Pancreas (tissue), 10 donors: ENCODE measurements at regions not wholly inside any gene's neighbourhood (a gene's known extent, or its start where the extent isn't known, plus 50 kb on each side); places are given as distances from the start of the nearest gene placed in this dataset.
A peak's percentile ranks its signal among the peaks of the same experiment; 100 is the strongest.

Experiments used
- ATAC-seq, 4 donors: fragments of 200-7000 bp; cut with Tn5 transposase; one replicate each; pipeline versions ENCODE4 v1.8.0 to v1.9.1; 2020; ENCODE audit warnings: mild to moderate bottlenecking in 4 of 4, moderate library complexity in 4 of 4
- DNase-seq, 6 donors: peaks; one replicate each; pipeline ENCODE4 v3.0.0-alpha.2; 2020
- FAIRE-seq: peaks from 2 replicates; lab custom pipeline; 2012; peaks lifted over from hg19 to GRCh38; lab: Jason Lieb, UNC
- H3K27ac ChIP-seq, 4 donors: fragments of 200-600 bp; sonication (generic); 1 replicate in 3 of 4; 2 replicates in 1 of 4; pipeline versions ENCODE4 v1.5.0 to v1.8.0; 2020
- H3K27me3 ChIP-seq, 4 donors: fragments of 200-600 bp; one replicate each; pipeline ENCODE4 v1.8.0; 2021
- H3K36me3 ChIP-seq, 3 donors: fragments of 200-600 bp; sonication (generic) in 1 of 3; one replicate each; pipeline versions ENCODE4 v1.5.0 to v1.8.0; 2020 to 2021
- H3K4me1 ChIP-seq, 3 donors: fragments of 200-600 bp; one replicate each; pipeline ENCODE4 v1.8.0; 2021
- H3K4me3 ChIP-seq, 4 donors: fragments of 200-600 bp; sonication (generic) in 2 of 4; one replicate each; pipeline versions ENCODE4 v1.5.0 to v1.8.0; 2020 to 2021
- H3K9me3 ChIP-seq, 4 donors: fragments of 200-600 bp; one replicate each; pipeline ENCODE4 v1.8.0; 2021
- WGBS, 2 donors: extraction: QIAGEN DNeasy Blood & Tissue Kit; methylation state at CpG; one replicate each; pipeline ENCODE4 v1.1.7; 2013; 5-methylcytosine and 5-hydroxymethylcytosine counted together
- intact Hi-C, 3 donors: fragments of 100-400 bp; cut with DNase I; formaldehyde crosslinking; loops; one replicate each; pipeline versions ENCODE4 v1.11.1 to v1.14.2; 2022
- TF ChIP-seq, protein P1 (sequence below), 4 donors: fragments of 200-600 bp; sonication (generic) in 3 of 4; IDR thresholded peaks; one replicate each; pipeline versions ENCODE4 v1.5.0 to v1.8.0; 2021; ENCODE audit warnings: antibody characterized with exemption in 4 of 4
- donor health status: healthy with polysubstance abuse.
- donor health status: DM: no; HTN: no; CAD: no; lungs with moderate emphysema.
- donor health status: DM: no; HTN: no; CAD: no.
- donor health status: control.
- donor health status: control.
- donor health status: Bipolar disorder and iron deficiency.
- donor health status: DM: yes; HTN: yes; CAD: no.
- donor health status: DM: no; HTN: no; CAD: no.
- donor health status: DM: no; HTN: no; CAD: no.
- donor health status: DM: yes; HTN: yes; CAD: no.

DNA sequence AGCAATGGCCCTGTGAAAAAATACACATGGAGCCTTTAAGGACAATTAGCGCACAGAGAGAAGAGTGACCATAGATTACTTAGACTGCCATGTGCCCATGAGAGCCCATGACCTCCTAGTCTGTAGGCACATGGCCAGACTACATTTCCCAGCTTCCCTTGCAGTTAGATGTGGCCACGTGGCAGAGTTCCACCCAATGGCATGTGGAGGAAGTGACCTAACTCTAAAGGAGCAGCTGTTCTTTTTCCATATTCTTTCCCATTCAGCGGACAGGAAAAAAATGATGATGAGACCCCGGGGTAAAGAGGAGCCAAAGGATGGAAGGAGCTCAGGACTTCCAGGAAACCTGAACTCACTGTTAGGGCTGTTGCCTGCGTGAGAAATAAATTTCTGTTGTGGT, 116.6 kb downstream of the CBLN4 start:
- ATAC-seq (no peak), DNase-seq (no peak), FAIRE-seq (no peak)
- Histone ChIP-seq H3K36me3 (no peaks in the 10 kb centered on the region), H3K9me3 (no peaks in the 10 kb centered on the region), H3K4me1 (no peaks in the 10 kb centered on the region), H3K27ac (no peak overlapping the region), H3K4me3 (no peak overlapping the region), H3K27me3 (no peaks in the 10 kb centered on the region)
- WGBS, 2 donors = 73 to 77% methylated on average over 5 of the region's 5 CpGs
- intact Hi-C loops = no loop called here
- TF ChIP-seq, protein P1, sequence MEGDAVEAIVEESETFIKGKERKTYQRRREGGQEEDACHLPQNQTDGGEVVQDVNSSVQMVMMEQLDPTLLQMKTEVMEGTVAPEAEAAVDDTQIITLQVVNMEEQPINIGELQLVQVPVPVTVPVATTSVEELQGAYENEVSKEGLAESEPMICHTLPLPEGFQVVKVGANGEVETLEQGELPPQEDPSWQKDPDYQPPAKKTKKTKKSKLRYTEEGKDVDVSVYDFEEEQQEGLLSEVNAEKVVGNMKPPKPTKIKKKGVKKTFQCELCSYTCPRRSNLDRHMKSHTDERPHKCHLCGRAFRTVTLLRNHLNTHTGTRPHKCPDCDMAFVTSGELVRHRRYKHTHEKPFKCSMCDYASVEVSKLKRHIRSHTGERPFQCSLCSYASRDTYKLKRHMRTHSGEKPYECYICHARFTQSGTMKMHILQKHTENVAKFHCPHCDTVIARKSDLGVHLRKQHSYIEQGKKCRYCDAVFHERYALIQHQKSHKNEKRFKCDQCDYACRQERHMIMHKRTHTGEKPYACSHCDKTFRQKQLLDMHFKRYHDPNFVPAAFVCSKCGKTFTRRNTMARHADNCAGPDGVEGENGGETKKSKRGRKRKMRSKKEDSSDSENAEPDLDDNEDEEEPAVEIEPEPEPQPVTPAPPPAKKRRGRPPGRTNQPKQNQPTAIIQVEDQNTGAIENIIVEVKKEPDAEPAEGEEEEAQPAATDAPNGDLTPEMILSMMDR (IDR thresholded peaks at IDR 0.05) = no peak

DNA sequence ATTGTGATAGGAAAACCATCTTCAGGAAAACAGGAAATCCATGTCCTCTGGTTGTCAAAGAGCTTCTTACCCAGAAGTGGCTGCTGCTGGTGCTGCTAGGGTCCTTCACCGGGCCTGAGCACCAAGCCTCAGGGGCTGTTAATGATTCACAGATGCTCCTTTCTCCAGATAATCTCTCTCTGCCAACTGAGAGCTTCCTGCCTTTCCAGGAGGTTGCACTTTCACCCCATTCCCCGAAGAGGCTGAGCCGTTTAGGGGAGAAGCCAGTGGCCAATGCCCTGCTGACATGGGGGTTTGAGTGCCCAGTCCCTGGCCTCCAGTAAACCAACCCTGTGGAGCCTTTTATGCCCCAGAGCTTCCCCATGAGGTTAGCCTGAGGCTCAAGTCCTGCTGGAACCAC, 122.4 kb downstream of the CBLN4 start:
- H3K4me1 ChIP-seq = no peaks in the 10 kb centered on the region
- no peak for DNase-seq
- intact Hi-C loops = no loop called here

DNA sequence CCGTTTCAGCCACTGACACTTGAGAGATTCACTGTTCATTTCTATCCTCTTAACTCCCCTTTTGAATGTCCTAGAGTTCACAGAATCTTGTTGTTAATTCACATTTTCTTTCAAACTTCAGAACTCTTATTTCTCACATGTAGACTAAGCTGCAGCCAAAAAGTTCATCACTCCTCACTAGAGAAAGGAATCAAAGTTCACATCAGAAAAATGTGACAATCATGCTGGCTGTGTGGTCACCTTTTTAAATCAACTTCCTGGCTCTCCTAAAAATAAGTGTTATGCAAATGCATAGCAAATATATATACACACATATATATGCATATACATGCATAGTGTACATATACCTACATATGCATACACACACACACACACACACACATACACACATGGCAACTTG, 123.0 kb downstream of the CBLN4 start:
- Histone ChIP-seq H3K4me1 (no peaks in the 10 kb centered on the region), H3K27me3 (no peaks in the 10 kb centered on the region), H3K4me3 (no peak overlapping the region), H3K27ac (no peak overlapping the region), H3K36me3 (no peaks in the 10 kb centered on the region), H3K9me3 (no peaks in the 10 kb centered on the region)
- FAIRE-seq (no peak), ATAC-seq (no peak), DNase-seq (no peak)
- TF ChIP-seq, protein P1 (IDR thresholded peaks at IDR 0.05) = no peak
- 53 to 54% methylated on average over 1 of the region's 1 CpG for WGBS, 2 donors
- intact Hi-C loops = no loop called here

More for the DNA sequence above, 122.4 kb downstream of the CBLN4 start:
- Histone ChIP-seq H3K9me3 (no peaks in the 10 kb centered on the region), H3K27me3 (no peaks in the 10 kb centered on the region), H3K4me3 (no peak overlapping the region), H3K36me3 (no peaks in the 10 kb centered on the region), H3K27ac (no peak overlapping the region)
- TF ChIP-seq, protein P1 (IDR thresholded peaks at IDR 0.05) = no peak
- ATAC-seq (peak in 2 of 4 donors; percentile 41 to 45), FAIRE-seq (no peak)
- 10 to 16% methylated on average over 3 of the region's 3 CpGs for WGBS, 2 donors

DNA sequence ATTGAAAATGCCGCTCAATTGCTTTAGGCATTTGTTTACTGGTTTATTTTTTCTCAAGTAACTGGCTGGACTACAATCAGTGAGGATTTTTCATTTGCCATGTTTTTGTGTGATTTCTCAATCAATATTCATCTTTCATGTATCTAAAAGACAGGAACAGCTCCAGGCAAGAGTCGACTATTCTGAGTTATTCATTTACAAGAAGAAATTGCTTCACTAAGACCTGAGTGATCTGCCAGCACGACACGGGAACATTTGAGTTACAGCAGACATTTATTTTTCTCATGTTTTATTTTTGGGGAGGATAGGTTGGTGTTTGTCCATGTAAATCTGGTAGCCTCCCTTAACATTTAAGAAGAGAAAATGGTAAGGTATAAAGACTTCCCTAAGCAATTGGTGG, 124.1 kb downstream of the CBLN4 start:
- Histone ChIP-seq H3K36me3 (no peaks in the 10 kb centered on the region), H3K4me1 (no peaks in the 10 kb centered on the region), H3K27ac (no peak overlapping the region), H3K27me3 (no peaks in the 10 kb centered on the region), H3K4me3 (no peak overlapping the region), H3K9me3 (no peaks in the 10 kb centered on the region)
- intact Hi-C loops = no loop called here
- TF ChIP-seq, protein P1 (IDR thresholded peaks at IDR 0.05) = no peak
- FAIRE-seq (no peak), ATAC-seq (peak in 2 of 4 donors; percentile 65 to 66), DNase-seq (no peak)
- 9 to 11% methylated on average over 4 of the region's 4 CpGs for WGBS, 2 donors

DNA sequence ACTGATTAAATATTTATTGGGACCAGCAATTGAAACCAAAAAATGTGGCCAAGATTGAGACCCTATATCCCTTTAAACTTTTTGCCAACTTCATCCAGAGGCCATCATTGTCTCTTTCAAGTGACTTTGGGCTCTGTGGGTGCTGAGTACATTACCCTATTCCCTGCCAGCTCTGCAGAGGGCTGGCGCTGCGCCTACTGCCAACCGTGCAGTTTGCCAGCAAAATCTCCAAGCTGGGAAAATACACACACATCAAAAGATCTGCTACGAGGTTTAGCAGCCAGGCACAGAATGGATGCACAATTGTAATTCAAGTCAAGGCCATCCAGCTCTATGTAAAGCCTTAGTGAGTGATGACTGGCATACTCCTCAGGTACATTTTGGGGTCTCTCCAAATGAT, 125.0 kb downstream of the CBLN4 start:
- no peak for FAIRE-seq
- peak in 3 of 6 donors; percentile 13 to 56 (median 15) for DNase-seq
- H3K36me3 ChIP-seq = no peaks in the 10 kb centered on the region
- no peaks in the 10 kb centered on the region for H3K4me1 ChIP-seq
- intact Hi-C loops = no loop called here
- H3K9me3 ChIP-seq = no peaks in the 10 kb centered on the region
- no peaks in the 10 kb centered on the region for H3K27me3 ChIP-seq
- 17 to 19% methylated on average over 4 of the region's 4 CpGs for WGBS, 2 donors
- no peak overlapping the region for H3K27ac ChIP-seq
- TF ChIP-seq, protein P1 (IDR thresholded peaks at IDR 0.05) = no peak
- H3K4me3 ChIP-seq = no peak overlapping the region
- ATAC-seq = peak in 3 of 4 donors; percentile 43 to 67 (median 66)
